ENCODE measurements at regions not wholly inside any gene's neighbourhood (a gene's known extent, or its start where the extent isn't known, plus 50 kb on each side); places are given as distances from the start of the nearest gene placed in this dataset.
"Not testable (repeated sequence)": the region's sequence is repeated elsewhere in the genome, so short reads cannot be mapped to it uniquely, and the experiment has no call there.

DNA sequence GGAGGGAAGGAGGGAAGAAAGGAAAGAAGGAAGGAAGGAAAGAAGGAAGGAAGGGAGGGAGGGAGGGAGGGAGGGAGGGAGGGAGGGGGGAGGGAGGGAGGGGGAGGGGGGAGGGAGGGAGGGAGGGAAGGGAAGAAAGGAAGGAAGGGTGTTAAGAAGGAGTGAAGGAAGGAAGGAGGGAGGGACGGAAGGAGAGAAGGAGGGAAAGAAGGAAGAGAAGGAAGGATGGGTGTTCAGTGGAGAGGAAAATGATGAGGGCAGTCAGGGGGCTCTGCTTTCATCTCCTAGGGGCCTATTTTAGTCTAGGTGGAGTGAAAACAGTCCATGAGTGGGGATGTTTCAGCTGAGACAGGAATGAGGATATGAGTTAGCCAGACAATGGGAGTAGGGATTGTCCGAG is 357.0 kb upstream of the C16orf82 start:
- Histone ChIP-seq H3K9me3 (ENCODE audit: control insufficient read depth, low read length) (no peaks in the 10 kb centered on the region), H3K27ac (ENCODE audit: insufficient read depth, low read length, poor library complexity, severe bottlenecking) (no peak overlapping the region), H3K4me3 (ENCODE audit: insufficient read depth, low read depth, low read length, poor library complexity, severe bottlenecking) (no peak overlapping the region), H3K4me1 (ENCODE audit: control insufficient read depth, insufficient read depth, low read length, poor library complexity, severe bottlenecking) (no peaks in the 10 kb centered on the region), H3K36me3 (ENCODE audit: control insufficient read depth, insufficient read depth, low read length) (no peaks in the 10 kb centered on the region), H3K27me3 (replicated peaks; ENCODE audit: control insufficient read depth, insufficient read depth, low read length, poor library complexity, severe bottlenecking) (no peaks in the 10 kb centered on the region)
- no peak for DNase-seq

DNA sequence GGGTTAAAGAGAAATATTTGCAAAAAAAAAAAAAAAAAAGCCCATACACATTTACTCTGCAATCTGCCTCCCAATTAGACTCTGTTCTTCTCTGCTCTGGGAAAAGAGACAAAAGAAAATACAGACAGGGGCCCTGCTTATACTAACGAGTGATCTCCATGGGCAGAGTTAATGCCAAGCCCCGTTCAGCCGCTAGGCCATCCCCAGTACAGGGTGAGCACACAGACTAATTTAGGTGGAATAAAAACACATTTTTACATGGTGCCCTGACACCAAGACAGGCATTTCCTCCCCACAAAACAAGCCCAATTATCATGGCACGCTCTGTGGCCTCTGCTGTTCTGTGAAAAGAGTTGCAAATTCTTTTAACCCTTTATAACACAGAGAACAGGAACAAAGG is 356.3 kb upstream of the C16orf82 start:
- H3K9me3 ChIP-seq (ENCODE audit: control insufficient read depth, low read length): no peaks in the 10 kb centered on the region
- H3K4me1 ChIP-seq (ENCODE audit: control insufficient read depth, insufficient read depth, low read length, poor library complexity, severe bottlenecking): no peaks in the 10 kb centered on the region
- no peak for DNase-seq
- no peak overlapping the region for H3K4me3 ChIP-seq (ENCODE audit: insufficient read depth, low read depth, low read length, poor library complexity, severe bottlenecking)
- no peak overlapping the region for H3K27ac ChIP-seq (ENCODE audit: insufficient read depth, low read length, poor library complexity, severe bottlenecking)
- no peaks in the 10 kb centered on the region for H3K27me3 ChIP-seq (replicated peaks; ENCODE audit: control insufficient read depth, insufficient read depth, low read length, poor library complexity, severe bottlenecking)
- H3K36me3 ChIP-seq (ENCODE audit: control insufficient read depth, insufficient read depth, low read length): no peaks in the 10 kb centered on the region

DNA sequence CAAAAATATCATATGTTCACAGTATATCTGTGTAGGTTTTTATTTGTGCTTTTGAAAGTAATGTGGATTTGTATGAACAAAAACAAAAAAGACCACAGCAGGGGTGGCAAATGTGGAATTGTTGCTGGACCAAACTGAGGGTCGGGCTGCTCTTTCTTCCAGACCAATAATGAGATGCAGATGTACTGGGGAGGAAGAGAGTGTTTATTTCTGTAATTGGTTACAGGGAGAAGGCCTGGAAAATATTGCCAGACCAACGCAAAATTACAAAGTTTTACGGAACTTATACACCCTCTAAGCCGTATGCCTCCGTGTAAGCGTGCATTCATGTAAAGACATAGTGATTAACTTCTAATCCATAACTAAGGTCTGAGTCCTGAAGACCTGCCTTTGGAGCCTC is 353.9 kb upstream of the C16orf82 start:
- Histone ChIP-seq H3K27ac (ENCODE audit: insufficient read depth, low read length, poor library complexity, severe bottlenecking) (no peak overlapping the region), H3K36me3 (ENCODE audit: control insufficient read depth, insufficient read depth, low read length) (no peaks in the 10 kb centered on the region), H3K4me3 (ENCODE audit: insufficient read depth, low read depth, low read length, poor library complexity, severe bottlenecking) (no peak overlapping the region), H3K9me3 (ENCODE audit: control insufficient read depth, low read length) (no peaks in the 10 kb centered on the region), H3K4me1 (ENCODE audit: control insufficient read depth, insufficient read depth, low read length, poor library complexity, severe bottlenecking) (no peaks in the 10 kb centered on the region), H3K27me3 (replicated peaks; ENCODE audit: control insufficient read depth, insufficient read depth, low read length, poor library complexity, severe bottlenecking) (no peaks in the 10 kb centered on the region)
- no peak for DNase-seq

DNA sequence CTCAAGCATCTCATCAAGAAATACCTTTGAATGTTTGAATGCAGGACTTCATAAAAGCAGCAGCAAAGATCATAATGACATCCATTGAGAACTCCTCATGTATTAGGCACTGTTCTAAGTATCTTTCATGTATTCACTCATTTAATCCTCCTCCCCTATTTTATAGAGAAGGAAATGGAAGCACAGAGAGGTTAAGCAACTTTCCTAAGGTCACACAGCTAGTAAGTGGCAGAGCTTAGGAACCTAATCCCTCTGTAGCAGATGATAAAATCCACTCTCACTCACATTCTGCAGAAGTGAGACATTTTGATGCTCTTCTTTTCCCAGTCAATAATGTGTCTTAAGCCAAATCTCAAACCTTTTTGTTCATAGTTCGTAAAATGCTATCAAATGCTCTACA is 350.8 kb upstream of the C16orf82 start:
- Histone ChIP-seq H3K4me3 (ENCODE audit: insufficient read depth, low read depth, low read length, poor library complexity, severe bottlenecking) (no peak overlapping the region), H3K27ac (ENCODE audit: insufficient read depth, low read length, poor library complexity, severe bottlenecking) (no peak overlapping the region), H3K9me3 (ENCODE audit: control insufficient read depth, low read length) (no peaks in the 10 kb centered on the region), H3K36me3 (ENCODE audit: control insufficient read depth, insufficient read depth, low read length) (no peaks in the 10 kb centered on the region), H3K4me1 (ENCODE audit: control insufficient read depth, insufficient read depth, low read length, poor library complexity, severe bottlenecking) (no peaks in the 10 kb centered on the region), H3K27me3 (replicated peaks; ENCODE audit: control insufficient read depth, insufficient read depth, low read length, poor library complexity, severe bottlenecking) (no peaks in the 10 kb centered on the region)
- DNase-seq: no peak

DNA sequence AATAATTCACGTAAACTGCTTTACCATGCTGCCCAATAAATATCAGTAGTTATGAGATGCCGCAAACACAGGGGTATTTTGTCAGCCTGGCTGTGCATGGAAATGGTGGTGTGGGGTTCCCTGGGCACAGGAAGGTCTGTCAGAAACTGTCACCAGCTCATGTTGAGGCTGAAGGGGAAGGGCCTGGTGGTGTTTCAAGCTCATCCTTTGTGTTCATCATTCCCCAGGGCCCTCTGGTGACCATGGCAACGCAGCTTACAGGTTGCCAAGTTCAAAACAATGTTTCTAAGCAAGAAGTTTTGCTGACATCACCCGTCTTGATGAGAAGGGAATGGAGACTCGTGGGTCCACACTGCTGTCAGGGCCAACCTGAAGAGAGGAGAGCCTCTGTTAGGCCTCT is 348.9 kb upstream of the C16orf82 start:
- H3K4me3 ChIP-seq (ENCODE audit: insufficient read depth, low read depth, low read length, poor library complexity, severe bottlenecking): no peak overlapping the region
- H3K9me3 ChIP-seq (ENCODE audit: control insufficient read depth, low read length): no peaks in the 10 kb centered on the region
- H3K36me3 ChIP-seq (ENCODE audit: control insufficient read depth, insufficient read depth, low read length): no peaks in the 10 kb centered on the region
- no peak for DNase-seq
- no peak overlapping the region for H3K27ac ChIP-seq (ENCODE audit: insufficient read depth, low read length, poor library complexity, severe bottlenecking)
- H3K27me3 ChIP-seq (replicated peaks; ENCODE audit: control insufficient read depth, insufficient read depth, low read length, poor library complexity, severe bottlenecking): no peaks in the 10 kb centered on the region
- no peaks in the 10 kb centered on the region for H3K4me1 ChIP-seq (ENCODE audit: control insufficient read depth, insufficient read depth, low read length, poor library complexity, severe bottlenecking)

DNA sequence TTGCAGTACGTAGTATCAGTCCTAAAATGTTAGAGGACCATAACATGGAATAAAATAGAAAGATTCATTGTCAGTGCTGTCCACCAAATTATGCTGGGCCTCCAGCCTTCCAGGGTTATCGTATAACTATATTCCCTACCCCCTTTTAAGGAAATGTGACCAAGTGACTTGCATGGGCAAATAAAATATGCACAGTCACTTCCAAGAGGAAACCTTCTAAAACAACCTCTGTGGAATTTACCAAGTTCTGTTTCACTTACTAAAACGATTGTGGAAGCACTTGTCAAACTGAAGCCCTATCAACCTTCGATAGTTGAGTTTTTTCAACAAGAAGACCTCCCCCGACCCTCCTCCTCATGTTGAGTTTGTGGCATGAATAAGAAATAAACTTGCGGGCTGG is 345.4 kb upstream of the C16orf82 start:
- no peak for DNase-seq
- H3K36me3 ChIP-seq (ENCODE audit: control insufficient read depth, insufficient read depth, low read length): no peaks in the 10 kb centered on the region
- H3K27ac ChIP-seq (ENCODE audit: insufficient read depth, low read length, poor library complexity, severe bottlenecking): no peak overlapping the region
- no peaks in the 10 kb centered on the region for H3K27me3 ChIP-seq (replicated peaks; ENCODE audit: control insufficient read depth, insufficient read depth, low read length, poor library complexity, severe bottlenecking)
- H3K4me3 ChIP-seq (ENCODE audit: insufficient read depth, low read depth, low read length, poor library complexity, severe bottlenecking): no peak overlapping the region
- H3K4me1 ChIP-seq (ENCODE audit: control insufficient read depth, insufficient read depth, low read length, poor library complexity, severe bottlenecking): no peaks in the 10 kb centered on the region
- H3K9me3 ChIP-seq (ENCODE audit: control insufficient read depth, low read length): no peaks in the 10 kb centered on the region

DNA sequence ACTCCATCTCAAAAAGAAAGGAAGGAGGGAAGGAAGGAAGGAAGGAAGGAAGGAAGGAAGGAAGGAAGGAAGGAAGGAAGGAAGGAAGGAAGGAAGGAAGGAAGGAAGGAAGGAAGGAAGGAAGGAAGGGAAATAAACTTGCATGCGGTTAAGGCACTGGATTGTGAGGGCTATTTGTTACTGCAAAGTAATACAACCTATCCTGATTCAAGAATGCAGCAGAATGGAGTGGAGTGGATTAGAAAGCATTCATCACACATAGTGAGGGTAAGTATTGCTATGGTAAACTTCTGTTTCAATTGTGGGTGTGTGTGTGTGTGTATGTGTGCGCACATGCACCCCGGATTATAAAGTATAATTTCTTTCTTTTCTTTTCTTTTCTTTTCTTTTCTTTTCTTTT is 344.8 kb upstream of the C16orf82 start:
- not testable (repeated sequence) for H3K4me1 ChIP-seq (ENCODE audit: control insufficient read depth, insufficient read depth, low read length, poor library complexity, severe bottlenecking); H3K27me3 ChIP-seq (replicated peaks; ENCODE audit: control insufficient read depth, insufficient read depth, low read length, poor library complexity, severe bottlenecking); H3K9me3 ChIP-seq (ENCODE audit: control insufficient read depth, low read length); H3K4me3 ChIP-seq (ENCODE audit: insufficient read depth, low read depth, low read length, poor library complexity, severe bottlenecking); H3K27ac ChIP-seq (ENCODE audit: insufficient read depth, low read length, poor library complexity, severe bottlenecking); DNase-seq; H3K36me3 ChIP-seq (ENCODE audit: control insufficient read depth, insufficient read depth, low read length)

DNA sequence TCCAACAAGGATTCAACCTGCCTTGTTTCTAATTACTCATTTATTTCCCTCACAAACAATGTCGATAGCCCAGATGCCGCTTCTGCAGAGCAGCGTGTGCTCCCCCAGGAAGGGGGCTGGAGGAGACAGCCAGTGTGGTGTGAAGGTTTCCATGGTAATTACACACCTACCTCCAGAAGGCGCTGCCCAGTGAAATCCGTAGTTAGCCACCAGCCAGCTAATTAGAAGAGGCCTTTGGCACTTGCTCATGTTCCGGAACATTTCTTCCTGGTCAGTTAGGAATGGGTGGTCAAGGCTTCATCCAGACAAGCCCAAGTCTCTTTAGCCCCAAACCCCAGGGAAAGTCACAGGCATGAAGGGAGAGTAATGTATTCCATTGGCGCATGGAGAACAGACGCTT is 342.5 kb upstream of the C16orf82 start:
- no peaks in the 10 kb centered on the region for H3K36me3 ChIP-seq (ENCODE audit: control insufficient read depth, insufficient read depth, low read length)
- H3K27ac ChIP-seq (ENCODE audit: insufficient read depth, low read length, poor library complexity, severe bottlenecking): no peak overlapping the region
- DNase-seq: no peak
- H3K27me3 ChIP-seq (replicated peaks; ENCODE audit: control insufficient read depth, insufficient read depth, low read length, poor library complexity, severe bottlenecking): no peaks in the 10 kb centered on the region
- no peaks in the 10 kb centered on the region for H3K4me1 ChIP-seq (ENCODE audit: control insufficient read depth, insufficient read depth, low read length, poor library complexity, severe bottlenecking)
- H3K4me3 ChIP-seq (ENCODE audit: insufficient read depth, low read depth, low read length, poor library complexity, severe bottlenecking): no peak overlapping the region
- H3K9me3 ChIP-seq (ENCODE audit: control insufficient read depth, low read length): no peaks in the 10 kb centered on the region

DNA sequence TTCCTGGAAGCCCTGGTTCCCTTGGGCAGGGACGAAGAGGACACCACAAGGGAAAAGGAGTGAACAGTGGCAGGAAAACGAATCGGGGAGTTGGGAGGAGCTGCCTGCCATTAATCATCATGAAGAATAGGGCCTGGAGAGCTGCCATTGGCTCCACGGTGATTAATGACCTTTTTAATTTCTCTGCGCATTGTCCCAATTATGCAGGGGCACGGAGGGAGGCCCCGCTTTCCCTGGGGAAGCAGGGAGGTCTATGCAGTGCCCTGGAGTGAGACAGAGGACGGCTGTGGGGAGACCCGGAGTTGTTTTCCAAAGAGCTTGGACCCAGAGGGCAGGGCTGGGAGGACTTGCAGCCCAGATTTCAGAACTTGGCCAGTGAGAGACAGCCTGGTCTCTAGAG is 338.9 kb upstream of the C16orf82 start:
- DNase-seq: no peak
- Histone ChIP-seq H3K4me3 (ENCODE audit: insufficient read depth, low read depth, low read length, poor library complexity, severe bottlenecking) (no peak overlapping the region), H3K9me3 (ENCODE audit: control insufficient read depth, low read length) (no peaks in the 10 kb centered on the region), H3K4me1 (ENCODE audit: control insufficient read depth, insufficient read depth, low read length, poor library complexity, severe bottlenecking) (no peaks in the 10 kb centered on the region), H3K27ac (ENCODE audit: insufficient read depth, low read length, poor library complexity, severe bottlenecking) (no peak overlapping the region), H3K36me3 (ENCODE audit: control insufficient read depth, insufficient read depth, low read length) (no peaks in the 10 kb centered on the region), H3K27me3 (replicated peaks; ENCODE audit: control insufficient read depth, insufficient read depth, low read length, poor library complexity, severe bottlenecking) (no peaks in the 10 kb centered on the region)

DNA sequence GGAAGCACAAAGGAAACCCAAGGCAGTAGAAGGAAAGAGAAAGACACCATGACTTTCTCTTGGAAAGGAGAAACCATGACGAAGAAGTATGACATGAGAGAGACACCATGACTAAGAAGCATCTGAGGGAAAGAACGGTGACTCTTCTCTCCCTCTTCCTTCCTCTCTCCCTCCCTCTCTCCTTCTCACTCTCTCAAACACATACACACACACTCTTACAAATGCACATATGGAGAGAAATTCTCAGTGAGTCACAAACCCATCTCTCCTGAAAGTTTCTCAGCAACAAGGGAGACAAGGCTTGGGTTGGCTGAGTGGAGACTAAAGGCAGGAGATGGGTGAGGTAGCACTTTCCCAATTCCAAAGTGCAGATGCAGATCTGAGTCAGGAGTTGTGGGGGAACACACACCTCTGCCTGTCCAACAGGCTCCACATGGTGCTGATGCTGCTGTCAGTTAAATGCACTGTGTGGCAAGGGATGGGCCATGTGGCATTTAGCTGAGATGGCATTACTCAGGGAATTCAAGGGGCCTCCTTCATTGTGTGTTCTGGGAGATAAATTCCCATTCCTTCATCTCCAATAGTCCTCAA is 336.7 kb upstream of the C16orf82 start:
- Histone ChIP-seq H3K27ac (ENCODE audit: insufficient read depth, low read length, poor library complexity, severe bottlenecking) (no peak overlapping the region), H3K27me3 (replicated peaks; ENCODE audit: control insufficient read depth, insufficient read depth, low read length, poor library complexity, severe bottlenecking) (no peaks in the 10 kb centered on the region), H3K36me3 (ENCODE audit: control insufficient read depth, insufficient read depth, low read length) (no peaks in the 10 kb centered on the region), H3K4me1 (ENCODE audit: control insufficient read depth, insufficient read depth, low read length, poor library complexity, severe bottlenecking) (no peaks in the 10 kb centered on the region), H3K4me3 (ENCODE audit: insufficient read depth, low read depth, low read length, poor library complexity, severe bottlenecking) (no peak overlapping the region), H3K9me3 (ENCODE audit: control insufficient read depth, low read length) (no peaks in the 10 kb centered on the region)
- DNase-seq: no peak

DNA sequence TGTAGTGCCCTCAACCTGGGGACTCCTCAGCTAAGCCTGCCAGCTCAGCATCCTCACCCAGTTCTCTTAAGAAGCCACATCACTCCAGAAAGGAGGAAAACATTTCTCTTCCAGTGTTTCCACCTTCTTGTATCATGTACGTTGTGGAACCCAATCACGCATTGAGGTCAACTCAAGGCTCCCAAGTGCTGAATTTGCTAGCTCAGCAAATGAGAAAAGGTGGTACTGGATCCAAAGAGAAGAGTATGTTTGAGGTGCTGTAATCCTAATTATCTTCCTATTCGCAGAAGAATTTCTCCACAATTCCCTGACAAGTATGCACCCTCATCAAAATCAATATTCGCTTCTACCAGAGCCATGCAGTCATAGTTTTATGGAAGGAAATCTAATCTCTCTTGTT is 335.0 kb upstream of the C16orf82 start:
- Histone ChIP-seq H3K9me3 (ENCODE audit: control insufficient read depth, low read length) (no peaks in the 10 kb centered on the region), H3K27me3 (replicated peaks; ENCODE audit: control insufficient read depth, insufficient read depth, low read length, poor library complexity, severe bottlenecking) (no peaks in the 10 kb centered on the region), H3K36me3 (ENCODE audit: control insufficient read depth, insufficient read depth, low read length) (no peaks in the 10 kb centered on the region), H3K4me1 (ENCODE audit: control insufficient read depth, insufficient read depth, low read length, poor library complexity, severe bottlenecking) (no peaks in the 10 kb centered on the region), H3K27ac (ENCODE audit: insufficient read depth, low read length, poor library complexity, severe bottlenecking) (no peak overlapping the region), H3K4me3 (ENCODE audit: insufficient read depth, low read depth, low read length, poor library complexity, severe bottlenecking) (no peak overlapping the region)
- DNase-seq: no peak

Data from effector memory CD4-positive, alpha-beta T cell (primary cell).